ENCODE measurements at regions not wholly inside any gene's neighbourhood (a gene's known extent, or its start where the extent isn't known, plus 50 kb on each side); places are given as distances from the start of the nearest gene placed in this dataset.

- TF ChIP-seq CTCF (IDR thresholded peaks at IDR 0.05) (no peak), POLR2A (IDR thresholded peaks at IDR 0.05) (no peak)
Observed at GRCh38 chr15:37743826-37744225, 190.6 kb upstream of the TMCO5A start.

Measured in vagina (tissue), 2 donors.